ENCODE measurements at regions not wholly inside any gene's neighbourhood (a gene's known extent, or its start where the extent isn't known, plus 50 kb on each side); places are given as distances from the start of the nearest gene placed in this dataset.

DNA sequence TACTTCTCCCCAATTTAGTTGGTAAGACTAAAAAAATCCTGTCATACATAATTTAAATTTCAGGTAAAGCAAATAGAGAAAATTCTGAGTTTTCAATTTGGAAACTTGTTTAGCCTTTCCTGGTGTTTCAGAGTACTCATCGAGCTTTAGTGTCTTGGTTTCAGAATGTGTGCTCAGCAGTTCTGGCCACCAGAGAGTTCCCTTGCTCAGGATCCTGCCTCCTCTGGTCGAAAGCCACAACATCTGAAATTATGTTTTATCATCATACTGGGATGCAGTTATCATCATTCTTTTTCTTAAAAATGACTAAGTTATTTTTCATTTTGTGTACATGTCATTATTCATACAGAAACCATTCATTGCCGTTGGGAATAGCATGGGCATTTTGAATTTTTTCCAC lies 263.2 kb upstream of the SPRY2 start (continued):
- TF ChIP-seq NR2C1 (IDR thresholded peaks at IDR 0.05) (no peak), MEF2B (IDR thresholded peaks at IDR 0.05; ENCODE audit: partially characterized antibody, poor library complexity, severe bottlenecking) (no peak), BCL11A (IDR thresholded peaks at IDR 0.05; ENCODE audit: low read depth, low read length) (no peak), CHD1 (IDR thresholded peaks at IDR 0.05; ENCODE audit: low read depth, low read length) (no peak), EZH2 (IDR thresholded peaks at IDR 0.05; ENCODE audit: borderline replicate concordance, control insufficient read depth, low read depth, low read length) (no peak)

DNA sequence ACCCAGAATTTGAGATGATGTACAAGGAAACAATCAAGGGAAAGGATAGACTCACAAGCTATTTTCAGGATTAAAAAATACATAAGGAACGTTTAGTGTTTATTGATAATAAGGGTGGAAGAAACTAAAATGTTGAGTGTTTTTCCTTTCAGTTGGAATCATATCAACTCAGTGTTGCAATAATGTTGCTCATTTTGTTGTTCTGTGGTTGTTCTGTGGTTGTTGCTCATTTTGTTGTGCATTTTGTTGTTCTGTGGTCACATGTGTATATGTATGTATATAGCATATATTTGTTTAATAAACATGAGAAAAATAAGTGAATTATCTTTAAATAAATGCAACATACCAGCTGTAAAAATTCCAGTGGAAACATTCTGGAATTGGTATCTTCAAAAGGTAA lies 262.4 kb upstream of the SPRY2 start:
- 0% methylated on average over 1 of the region's 1 CpG for WGBS (ENCODE audit: insufficient coverage, insufficient replicate concordance, low lambda C conversion rate, missing lambda C conversion rate)
- TF ChIP-seq ZNF592 (IDR thresholded peaks at IDR 0.05) (no peak), NR2C2 (IDR thresholded peaks at IDR 0.05; ENCODE audit: borderline replicate concordance, control insufficient read depth, insufficient read length, low read depth) (no peak), SPI1 (IDR thresholded peaks at IDR 0.05; ENCODE audit: borderline replicate concordance, insufficient read depth, low read depth, low read length) (no peak), PRDM15 (CRISPR knock-in tag; IDR thresholded peaks at IDR 0.05) (no peak), HDAC2 (IDR thresholded peaks at IDR 0.05) (no peak), NFYB (IDR thresholded peaks at IDR 0.05; ENCODE audit: insufficient read depth, low read depth, low read length) (no peak), TARDBP (IDR thresholded peaks at IDR 0.05; ENCODE audit: borderline replicate concordance) (no peak)

More for the DNA sequence above, 262.4 kb upstream of the SPRY2 start:
- no peaks in the 10 kb centered on the region for H3K4me1 ChIP-seq (ENCODE audit: control insufficient read depth, insufficient read depth, low read length)
- ATAC-seq (no peak), DNase-seq (ENCODE audit: low read depth, low spot score) (no peak), FAIRE-seq (no peak)
- CTCF ChIA-PET: interaction anchor here (0.6 to 1.9 kb wide), 4 partner anchors 12 to 375 kb away, joined by 3 to 8 read pairs (median 4); no protein-coding TSS in a partner anchor
- SMC1A ChIA-PET (ENCODE audit: uncharacterized antibody, unreplicated experiment): interaction anchor here (0.7 to 2.5 kb wide), 9 partner anchors 10 to 260 kb away, joined by 3 to 9 read pairs (median 3); no protein-coding TSS in a partner anchor
- POLR2A ChIA-PET: interaction anchor here (0.9 to 1.5 kb wide), 2 partner anchors 9 to 48 kb away, joined by 3 to 4 read pairs; no protein-coding TSS in a partner anchor
- H3K27ac ChIP-seq (ENCODE audit: control insufficient read depth, insufficient read depth): no peak overlapping the region
- in situ Hi-C loops (cut with MboI): no loop called here
- H3K9me3 ChIP-seq (replicated peaks; ENCODE audit: control insufficient read depth, insufficient read depth, low read length): no peaks in the 10 kb centered on the region
- RAD21 ChIA-PET (ENCODE audit: unreplicated experiment): interaction anchor here (1.0 to 1.4 kb wide), 2 partner anchors 145 to 203 kb away, joined by 3 to 6 read pairs; no protein-coding TSS in a partner anchor
- H2AFZ ChIP-seq (ENCODE audit: control insufficient read depth, low read depth, low read length): no peak overlapping the region
- intact Hi-C loops (cut with micrococcal nuclease; ENCODE audit: unreplicated experiment): no loop called here
- H3K79me2 ChIP-seq (ENCODE audit: control insufficient read depth, insufficient read depth, low read length): no peaks in the 10 kb centered on the region
- H4K20me1 ChIP-seq (ENCODE audit: control insufficient read depth, insufficient read depth): no peaks in the 10 kb centered on the region
- BruUV-seq (replicated peaks): no TSS peak
- no peaks in the 10 kb centered on the region for H3K27me3 ChIP-seq (replicated peaks in 1 of 2; ENCODE audit: control insufficient read depth in 2 of 2, insufficient read depth in 2 of 2, low read length in 1 of 2)
- H3K9ac ChIP-seq (ENCODE audit: control insufficient read depth, insufficient read depth, low read length): no peak overlapping the region
- H3K36me3 ChIP-seq (ENCODE audit: control insufficient read depth in 2 of 2, insufficient read depth in 2 of 2, low read length in 1 of 2): no peaks in the 10 kb centered on the region
- H3K4me3 ChIP-seq: no peak overlapping the region
- no peak overlapping the region for H3K4me2 ChIP-seq (ENCODE audit: control insufficient read depth, insufficient read depth)

All from GM12878 (cell line).